Vagina (tissue), 2 donors: ENCODE measurements at regions not wholly inside any gene's neighbourhood (a gene's known extent, or its start where the extent isn't known, plus 50 kb on each side); places are given as distances from the start of the nearest gene placed in this dataset.

Experiments
- DNase-seq, 2 donors: peaks; one replicate each; pipeline ENCODE4 v3.0.0-alpha.2; 2017; ENCODE audit errors: extremely low spot score in 2 of 2
- H3K27ac ChIP-seq: fragments of 200-600 bp; sonication (generic); one replicate; pipeline ENCODE4 v1.5.1; 2019
- H3K27me3 ChIP-seq: fragments of 200-600 bp; sonication (generic); one replicate; pipeline ENCODE4 v1.5.1; 2019
- H3K36me3 ChIP-seq, 2 donors: fragments of 200-600 bp; sonication (generic); one replicate each; pipeline ENCODE4 v1.5.1; 2017 to 2019
- H3K4me1 ChIP-seq: fragments of 200-600 bp; sonication (generic); one replicate; pipeline ENCODE4 v1.5.1; 2019
- H3K4me3 ChIP-seq, 2 donors: fragments of 200-600 bp; sonication (generic); 1 replicate in 1 of 2; 2 replicates in 1 of 2; pipeline ENCODE4 v1.5.1; 2016 to 2019
- H3K9me3 ChIP-seq: fragments of 200-600 bp; sonication (generic); one replicate; pipeline ENCODE4 v1.5.1; 2019
- CTCF ChIP-seq, 3 experiments: fragments of 450-650 bp in 2 of 3; fragments of 200-600 bp in 1 of 3; sonication (generic) in 1 of 3; IDR thresholded peaks; one replicate each; pipeline ENCODE4 v1.5.1; 2017 to 2019; ENCODE audit warnings: antibody characterized with exemption in 3 of 3, mild to moderate bottlenecking in 2 of 3, moderate library complexity in 2 of 3
- POLR2A ChIP-seq, 2 donors: fragments of 450-650 bp; IDR thresholded peaks; one replicate each; pipeline ENCODE4 v1.6.1; 2017; ENCODE audit warnings: antibody characterized with exemption in 2 of 2, mild to moderate bottlenecking in 2 of 2, moderate library complexity in 2 of 2
- POLR2AphosphoS5 ChIP-seq, 2 donors: sonication (generic); formaldehyde crosslinking; IDR thresholded peaks; one replicate each; pipeline ENCODE4 v1.9.0; 2017; ENCODE audit warnings: antibody characterized with exemption in 2 of 2, mild to moderate bottlenecking in 2 of 2, low read depth in 1 of 2; ENCODE audit not compliant: insufficient read depth in 1 of 2
- intact Hi-C: fragments of 100-400 bp; cut with DNase I; formaldehyde crosslinking; loops from one replicate; pipeline ENCODE4 v1.15.1; 2023

GRCh38 chr5:120874081-120874862, 410.2 kb downstream of the PRR16 start:
- Histone ChIP-seq H3K4me3 (no peak overlapping the region), H3K9me3 (no peaks in the 10 kb centered on the region), H3K27me3 (no peaks in the 10 kb centered on the region), H3K4me1 (no peaks in the 10 kb centered on the region), H3K36me3 (no peaks in the 10 kb centered on the region), H3K27ac (no peak overlapping the region)
- DNase-seq = no peak
- intact Hi-C loops = no loop called here
- TF ChIP-seq POLR2A (IDR thresholded peaks at IDR 0.05) (no peak), CTCF (IDR thresholded peaks at IDR 0.05) (no peak), POLR2AphosphoS5 (IDR thresholded peaks at IDR 0.05; ENCODE audit: insufficient read depth in 1 of 2, low read depth in 1 of 2) (no peak)

- Histone ChIP-seq H3K4me1 (no peaks in the 10 kb centered on the region), H3K27ac (no peak overlapping the region), H3K4me3 (no peak overlapping the region), H3K36me3 (no peaks in the 10 kb centered on the region), H3K9me3 (no peaks in the 10 kb centered on the region), H3K27me3 (no peaks in the 10 kb centered on the region)
- DNase-seq = no peak
- TF ChIP-seq CTCF (IDR thresholded peaks at IDR 0.05) (no peak), POLR2A (IDR thresholded peaks at IDR 0.05) (no peak), POLR2AphosphoS5 (IDR thresholded peaks at IDR 0.05; ENCODE audit: insufficient read depth in 1 of 2, low read depth in 1 of 2) (no peak)
- intact Hi-C loops = no loop called here
Measured at GRCh38 chr5:120882038-120882775, 418.1 kb downstream of the PRR16 start.

GRCh38 chr5:120886351-120886860, 422.3 kb downstream of the PRR16 start:
- Histone ChIP-seq H3K4me1 (no peaks in the 10 kb centered on the region), H3K27me3 (no peaks in the 10 kb centered on the region), H3K27ac (no peak overlapping the region), H3K4me3 (no peak overlapping the region), H3K36me3 (no peaks in the 10 kb centered on the region), H3K9me3 (no peaks in the 10 kb centered on the region)
- intact Hi-C loops = no loop called here
- TF ChIP-seq POLR2AphosphoS5 (IDR thresholded peaks at IDR 0.05; ENCODE audit: insufficient read depth in 1 of 2, low read depth in 1 of 2) (no peak), POLR2A (IDR thresholded peaks at IDR 0.05) (no peak), CTCF (IDR thresholded peaks at IDR 0.05) (no peak)
- DNase-seq = no peak

- TF ChIP-seq POLR2AphosphoS5 (IDR thresholded peaks at IDR 0.05; ENCODE audit: insufficient read depth in 1 of 2, low read depth in 1 of 2) = no peak
- TF ChIP-seq CTCF (IDR thresholded peaks at IDR 0.05) = no peak
- TF ChIP-seq POLR2A (IDR thresholded peaks at IDR 0.05) = no peak
- no peak for DNase-seq
- no peaks in the 10 kb centered on the region for H3K9me3 ChIP-seq
- no peaks in the 10 kb centered on the region for H3K27me3 ChIP-seq
- H3K36me3 ChIP-seq = no peaks in the 10 kb centered on the region
- intact Hi-C loops = no loop called here
- H3K4me1 ChIP-seq = no peaks in the 10 kb centered on the region
- H3K27ac ChIP-seq = no peak overlapping the region
- H3K4me3 ChIP-seq = no peak overlapping the region
Measured at GRCh38 chr5:120895660-120896059, 431.6 kb downstream of the PRR16 start.

GRCh38 chr5:120901199-120901598, 437.1 kb downstream of the PRR16 start:
- Histone ChIP-seq H3K4me3 (no peak overlapping the region), H3K9me3 (no peaks in the 10 kb centered on the region), H3K27me3 (no peaks in the 10 kb centered on the region), H3K36me3 (no peaks in the 10 kb centered on the region), H3K4me1 (no peaks in the 10 kb centered on the region), H3K27ac (no peak overlapping the region)
- intact Hi-C loops = no loop called here
- DNase-seq = no peak
- TF ChIP-seq CTCF (IDR thresholded peaks at IDR 0.05) = no peak
- no peak for TF ChIP-seq POLR2AphosphoS5 (IDR thresholded peaks at IDR 0.05; ENCODE audit: insufficient read depth in 1 of 2, low read depth in 1 of 2)
- TF ChIP-seq POLR2A (IDR thresholded peaks at IDR 0.05) = no peak
